Glomerular visceral epithelial cell (primary cell): ENCODE measurements at regions not wholly inside any gene's neighbourhood (a gene's known extent, or its start where the extent isn't known, plus 50 kb on each side); places are given as distances from the start of the nearest gene placed in this dataset.
"Not testable (repeated sequence)": the region's sequence is repeated elsewhere in the genome, so short reads cannot be mapped to it uniquely, and the experiment has no call there.

Source experiments
- DNase-seq: peaks from one replicate; pipeline ENCODE4 v3.0.0-alpha.2; 2016; ENCODE audit errors: extremely low spot score

DNA sequence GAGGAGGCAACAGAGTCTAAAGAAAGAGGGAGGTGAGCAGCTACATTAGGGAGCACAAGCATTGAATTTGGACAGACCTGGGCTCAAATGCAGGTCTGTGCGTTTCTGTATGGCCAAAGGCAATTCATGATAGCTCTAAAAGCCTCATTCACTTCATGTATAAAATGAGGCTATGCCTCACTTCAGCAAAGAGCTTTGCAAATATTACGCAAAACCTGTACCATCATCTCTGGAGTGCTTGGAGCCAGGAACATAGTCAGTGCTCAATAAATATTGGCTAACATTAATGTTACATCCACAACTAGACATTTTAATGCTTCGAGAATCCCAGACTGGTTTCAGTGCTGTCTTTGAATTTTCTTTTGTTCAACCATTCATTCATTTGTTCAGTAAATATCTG lies 254.7 kb upstream of the CDH11 start:
- DNase-seq: no peak

DNA sequence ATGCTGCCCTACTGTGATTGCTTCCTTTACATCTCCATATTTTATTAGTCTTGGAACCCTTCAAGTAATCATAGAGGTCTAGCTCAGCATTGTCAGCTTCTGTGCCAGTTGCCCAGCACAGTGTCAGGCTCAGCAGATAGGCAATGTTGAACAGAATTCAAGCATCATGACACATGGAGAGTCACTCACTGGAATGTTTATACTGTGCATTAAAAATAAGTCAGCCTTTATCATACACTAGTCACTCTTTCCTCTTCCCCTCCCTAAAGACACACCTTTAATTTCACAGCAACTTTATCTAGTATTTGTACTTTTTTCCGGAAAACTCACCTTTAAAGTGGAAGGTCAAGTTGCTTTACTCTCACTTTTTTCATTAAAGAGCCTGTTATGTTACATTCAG lies 253.8 kb upstream of the CDH11 start:
- DNase-seq: no peak

- DNase-seq: no peak
Observed at GRCh38 chr16:65373097-65373496, 251.2 kb upstream of the CDH11 start.

DNA sequence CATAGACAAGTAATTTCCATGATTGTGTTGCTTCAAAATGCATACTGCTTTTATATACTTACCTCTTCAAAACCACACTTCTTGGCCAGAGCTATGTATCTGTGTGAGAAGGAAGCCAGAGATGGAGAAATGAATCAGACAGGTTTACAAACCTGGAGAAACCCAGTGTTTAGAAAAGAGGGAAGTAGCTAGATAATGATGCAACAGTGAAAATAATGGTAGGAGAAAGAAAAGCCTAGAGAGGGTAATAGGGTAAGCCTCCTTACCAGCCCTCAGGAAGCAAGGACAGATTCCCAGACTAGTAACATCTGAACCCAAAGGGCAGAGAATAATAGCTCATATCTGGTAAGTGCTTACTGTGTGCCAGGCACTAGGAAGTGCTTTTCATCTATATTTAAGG lies 250.3 kb upstream of the CDH11 start:
- no peak for DNase-seq

GRCh38 chr16:65365732-65366715 lies 244.2 kb upstream of the CDH11 start:
- no peak for DNase-seq

DNA sequence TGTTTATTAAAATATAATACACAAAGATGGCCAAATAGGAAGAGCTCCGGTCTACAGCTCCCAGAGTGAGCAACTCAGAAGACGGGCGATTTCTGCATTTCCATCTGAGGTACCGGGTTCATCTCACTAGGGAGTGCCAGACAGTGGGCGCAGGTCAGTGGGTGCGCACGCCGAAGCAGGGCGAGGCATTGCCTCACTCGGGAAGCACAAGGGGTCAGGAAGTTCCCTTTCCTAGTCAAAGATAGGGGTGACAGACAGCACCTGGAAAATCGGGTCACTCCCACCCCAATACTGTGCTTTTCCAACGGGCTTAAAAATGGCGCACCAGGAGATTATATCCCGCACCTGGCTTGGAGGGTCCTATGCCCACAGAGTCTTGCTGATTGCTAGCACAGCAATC lies 234.9 kb upstream of the CDH11 start:
- not testable (repeated sequence) for DNase-seq

GRCh38 chr16:65355706-65356105 lies 233.8 kb upstream of the CDH11 start:
- DNase-seq: no peak

DNA sequence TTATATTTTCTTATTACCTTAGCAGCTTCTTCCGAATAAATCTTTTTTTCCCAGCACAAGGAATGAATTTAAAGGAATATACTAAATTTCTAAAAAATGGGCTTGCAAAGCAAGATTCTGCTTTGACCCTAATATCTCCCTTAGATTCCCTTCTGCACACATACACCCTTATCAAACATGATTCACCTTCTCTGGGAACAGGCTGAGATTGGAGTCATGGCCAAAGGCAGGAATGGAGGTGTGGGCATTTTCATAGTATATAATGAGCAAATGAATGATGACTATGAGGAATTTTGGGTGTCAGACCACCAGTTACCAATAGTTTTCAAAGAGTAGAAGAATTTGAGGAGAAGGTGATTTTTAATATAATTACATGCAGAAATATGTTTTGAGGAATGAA lies 231.3 kb upstream of the CDH11 start:
- DNase-seq: no peak

- no peak for DNase-seq
Observed at GRCh38 chr16:65349626-65350025, 227.8 kb upstream of the CDH11 start.

DNA sequence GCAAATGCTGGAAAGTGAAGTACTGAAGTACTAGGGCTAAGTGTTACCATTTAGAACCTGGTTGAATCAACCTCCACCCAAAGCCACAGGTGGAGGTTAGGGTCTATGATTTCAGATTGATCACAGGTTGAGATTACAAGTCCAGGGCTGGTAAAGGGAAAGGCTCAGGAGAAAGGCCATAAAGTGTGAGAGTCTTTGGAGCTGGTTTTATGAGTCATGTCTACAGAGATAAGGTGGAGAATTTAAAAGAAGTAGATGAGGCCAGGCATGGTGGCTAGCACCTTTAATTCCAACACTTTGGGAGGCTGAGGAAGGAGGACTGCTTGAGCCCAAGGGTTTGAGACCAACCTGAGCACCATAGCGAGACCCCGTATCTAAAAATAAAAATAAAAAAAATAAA lies 221.7 kb upstream of the CDH11 start:
- no peak for DNase-seq

- no peak for DNase-seq
Observed at GRCh38 chr16:65342231-65342866, 220.5 kb upstream of the CDH11 start.

GRCh38 chr16:65339062-65339461 lies 217.2 kb upstream of the CDH11 start:
- no peak for DNase-seq

GRCh38 chr16:65336160-65336559 lies 214.3 kb upstream of the CDH11 start:
- peak; percentile 38 for DNase-seq

GRCh38 chr16:65334081-65334480 lies 212.2 kb upstream of the CDH11 start:
- no peak for DNase-seq

DNA sequence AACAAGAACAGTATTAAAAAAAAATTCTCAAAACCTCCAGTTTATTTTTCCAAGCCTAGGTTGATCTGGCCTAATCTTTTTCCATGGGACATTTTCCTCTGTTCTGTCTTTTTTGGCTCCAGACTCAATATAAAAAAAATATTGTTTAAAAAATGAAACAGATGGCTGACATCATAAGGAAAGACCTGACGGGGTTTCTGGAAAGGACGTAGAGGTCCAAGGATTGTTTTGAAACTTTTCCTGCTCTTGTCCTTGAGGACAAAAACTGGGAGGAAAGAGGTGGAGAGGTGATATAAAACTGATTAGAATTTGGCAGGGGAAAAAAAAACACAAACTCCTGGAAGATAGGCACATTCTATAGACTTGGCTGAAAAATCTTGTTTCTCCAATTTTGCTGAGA lies 211.4 kb upstream of the CDH11 start:
- no peak for DNase-seq

DNA sequence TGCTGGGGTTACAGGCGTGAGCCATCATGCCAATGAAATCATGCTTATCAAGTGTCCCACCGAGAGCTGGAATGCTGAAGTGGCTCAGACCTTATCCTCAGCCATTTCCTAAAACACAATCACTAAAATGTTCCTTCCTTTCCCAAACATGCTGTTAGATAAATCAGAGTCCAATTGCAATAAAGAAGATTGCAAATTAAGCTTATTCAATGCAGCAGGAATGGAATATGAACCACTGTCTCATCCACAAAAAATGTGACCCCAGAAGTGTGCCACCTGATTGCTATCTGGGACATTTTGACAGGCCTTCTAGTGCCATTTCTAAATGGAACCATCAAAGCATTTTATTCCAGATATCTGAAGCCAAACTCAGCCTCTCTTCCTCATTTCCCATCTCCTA lies 205.5 kb upstream of the CDH11 start:
- no peak for DNase-seq

- no peak for DNase-seq
Observed at GRCh38 chr16:65323655-65324237, 201.9 kb upstream of the CDH11 start.

- no peak for DNase-seq
Observed at GRCh38 chr16:65319621-65320231, 197.9 kb upstream of the CDH11 start.

- no peak for DNase-seq
Observed at GRCh38 chr16:65318590-65319257, 196.9 kb upstream of the CDH11 start.

GRCh38 chr16:65318138-65318537 lies 196.3 kb upstream of the CDH11 start:
- DNase-seq: no peak

GRCh38 chr16:65316808-65317207 lies 194.9 kb upstream of the CDH11 start:
- DNase-seq: no peak
